B cell (primary cell): ENCODE measurements at regions not wholly inside any gene's neighbourhood (a gene's known extent, or its start where the extent isn't known, plus 50 kb on each side); places are given as distances from the start of the nearest gene placed in this dataset.
"Not testable (repeated sequence)": the region's sequence is repeated elsewhere in the genome, so short reads cannot be mapped to it uniquely, and the experiment has no call there.

Experiments
- ATAC-seq: fragments of 200-7000 bp; cut with Tn5 transposase; one replicate; pipeline ENCODE4 v1.10.0; 2021; ENCODE audit warnings: low read depth, mild to moderate bottlenecking, moderate number of reproducible peaks, moderate library complexity
- CTCF ChIA-PET: fragments of 350-600 bp; sonication (Branson Sonifier 250); formaldehyde crosslinking; loops from one replicate; lab custom pipeline; 2021; ENCODE audit warnings: antibody characterized with exemption, inconsistent platforms; lab: Charles Lee
- POLR2A ChIA-PET: fragments of 350-600 bp; sonication (Branson Sonifier 250); formaldehyde crosslinking; loops from one replicate; lab custom pipeline; 2021; ENCODE audit warnings: antibody characterized with exemption; lab: Charles Lee
- DNase-seq: peaks from one replicate; pipeline ENCODE4 v3.0.0; 2013
- H2AFZ ChIP-seq: 2 replicates; pipeline ENCODE4 v1.6.1; 2012; ENCODE audit warnings: mild to moderate bottlenecking, low read depth, low read length; ENCODE audit not compliant: insufficient read depth, poor library complexity, severe bottlenecking
- H3K27ac ChIP-seq, 2 donors: 1 replicate in 1 of 2; 2 replicates in 1 of 2; pipeline ENCODE4 v1.5.1; 2012 to 2013; ENCODE audit warnings: low read length in 2 of 2, mild to moderate bottlenecking in 2 of 2, moderate library complexity in 1 of 2
- H3K27me3 ChIP-seq, 4 experiments: fragments of 200-600 bp in 1 of 4; sonication (generic) in 1 of 4; replicated peaks in 1 of 4; 1 replicate in 2 of 4; 2 replicates in 2 of 4; pipeline versions ENCODE4 v1.6.1 to v1.7.0; 2013 to 2016; ENCODE audit warnings: low read length in 3 of 4, mild to moderate bottlenecking in 2 of 4, mixed read lengths in 1 of 4, moderate library complexity in 1 of 4; ENCODE audit not compliant: insufficient read depth in 4 of 4, control insufficient read depth in 3 of 4; ENCODE audit errors: control extremely low read depth in 1 of 4
- H3K36me3 ChIP-seq, 2 experiments: replicated peaks in 1 of 2; 1 replicate in 1 of 2; 2 replicates in 1 of 2; pipeline versions ENCODE4 v1.6.1 to v1.7.1; 2013; ENCODE audit warnings: low read length in 1 of 2; ENCODE audit not compliant: insufficient read depth in 2 of 2, control insufficient read depth in 1 of 2; ENCODE audit errors: control extremely low read depth in 1 of 2, extremely low read depth in 1 of 2
- H3K4me1 ChIP-seq, 2 donors: fragments of 200-600 bp in 1 of 2; sonication (generic) in 1 of 2; 1 replicate in 1 of 2; 2 replicates in 1 of 2; pipeline versions ENCODE4 v1.5.1 to v1.6.1; 2013 to 2017; ENCODE audit warnings: low read length in 2 of 2; ENCODE audit not compliant: control insufficient read depth in 2 of 2, insufficient read depth in 2 of 2
- H3K4me2 ChIP-seq: replicated peaks from 2 replicates; pipeline ENCODE3; 2012; ENCODE audit warnings: mild to moderate bottlenecking, low read depth, low read length; ENCODE audit not compliant: poor library complexity, severe bottlenecking
- H3K4me3 ChIP-seq, 5 experiments: fragments of 200-600 bp in 1 of 5; sonication (generic) in 1 of 5; 1 replicate in 3 of 5; 2 replicates in 2 of 5; pipeline versions ENCODE4 v1.5.1 to v1.7.0; 2011 to 2016; ENCODE audit warnings: low read length in 4 of 5, mild to moderate bottlenecking in 4 of 5, low read depth in 2 of 5, control low read depth in 1 of 5, moderate library complexity in 1 of 5; ENCODE audit not compliant: insufficient read depth in 1 of 5; ENCODE audit errors: control extremely low read depth in 1 of 5, extremely low read depth in 1 of 5
- H3K79me2 ChIP-seq: fragments of 200-600 bp; sonication (generic); one replicate; pipeline ENCODE4 v1.6.0; 2016; ENCODE audit warnings: low read length; ENCODE audit not compliant: control insufficient read depth, insufficient read depth
- H3K9ac ChIP-seq: fragments of 200-600 bp; sonication (generic); 2 replicates; pipeline ENCODE4 v1.6.1; 2017; ENCODE audit warnings: mild to moderate bottlenecking, low read length, moderate library complexity
- H3K9me3 ChIP-seq, 3 donors: one replicate each; pipeline versions ENCODE4 v1.6.1 to v1.7.1; 2013; ENCODE audit warnings: low read length in 2 of 3; ENCODE audit not compliant: control insufficient read depth in 2 of 3, insufficient read depth in 1 of 3; ENCODE audit errors: control extremely low read depth in 1 of 3
- H4K20me1 ChIP-seq: 2 replicates; pipeline ENCODE4 v1.6.0; 2012; ENCODE audit warnings: mild to moderate bottlenecking, low read length; ENCODE audit not compliant: insufficient read depth, control insufficient read depth, poor library complexity, severe bottlenecking
- H3K27ac Mint-ChIP-seq: one replicate; pipeline ENCODE4 v1.8.0; 2021; ENCODE audit warnings: mixed read lengths
- H3K27me3 Mint-ChIP-seq: one replicate; pipeline ENCODE4 v1.8.0; 2021; ENCODE audit warnings: mixed read lengths
- H3K4me1 Mint-ChIP-seq: one replicate; pipeline ENCODE4 v1.8.0; 2021; ENCODE audit warnings: mixed read lengths
- H3K4me3 Mint-ChIP-seq: one replicate; pipeline ENCODE4 v1.8.0; 2021; ENCODE audit warnings: mixed read lengths
- H3K9me3 Mint-ChIP-seq: one replicate; pipeline ENCODE4 v1.8.0; 2022; ENCODE audit warnings: mixed read lengths; ENCODE audit not compliant: insufficient read depth
- EZH2 ChIP-seq: IDR thresholded peaks from 2 replicates; pipeline ENCODE4 v1.6.1; 2012; ENCODE audit warnings: borderline replicate concordance, low read depth, mild to moderate bottlenecking, moderate library complexity, low read length; ENCODE audit not compliant: insufficient read depth, poor library complexity, severe bottlenecking
- WGBS: methylation state at CpG from one replicate; pipeline ENCODE4 v1.1.5; 2013; ENCODE audit warnings: missing lambda C conversion rate; ENCODE audit not compliant: insufficient coverage; 5-methylcytosine and 5-hydroxymethylcytosine counted together
- intact Hi-C: fragments of 100-400 bp; cut with micrococcal nuclease; formaldehyde crosslinking; loops from one replicate; pipeline ENCODE4 v1.10.0; 2022
- TF ChIP-seq, protein P1 (sequence below): fragments of 200-600 bp; IDR thresholded peaks from one replicate; pipeline ENCODE4 v1.8.0; 2022; ENCODE audit warnings: antibody characterized with exemption, mild to moderate bottlenecking

DNA sequence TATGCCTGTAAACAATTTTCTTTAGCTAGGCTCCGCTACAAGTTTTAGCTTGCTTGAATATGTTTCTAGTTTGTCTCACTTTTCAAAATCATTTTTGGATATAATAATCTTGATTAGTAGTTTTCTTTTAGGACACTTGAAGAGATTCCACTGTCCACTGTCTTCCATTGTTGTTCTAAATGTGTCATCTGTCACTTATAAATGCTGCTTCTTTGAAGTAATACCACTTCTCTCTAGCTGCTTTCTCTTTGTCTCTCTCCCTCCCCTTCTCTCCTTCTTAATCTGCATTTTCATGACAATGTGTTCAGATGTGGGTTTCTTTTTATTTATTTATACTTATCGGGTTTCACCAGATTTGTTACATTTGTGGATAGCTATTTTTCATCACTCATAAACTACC lies 73.7 kb upstream of the DPP10 start:
- H3K4me1 Mint-ChIP-seq, result no peaks in the 10 kb centered on the region
- Histone ChIP-seq H3K4me2 (no peak overlapping the region), H2AFZ (no peak overlapping the region), H3K36me3 (no peaks in the 10 kb centered on the region), H3K4me3 (no peak overlapping the region), H3K79me2 (no peaks in the 10 kb centered on the region), H3K4me1 (no peaks in the 10 kb centered on the region), H3K9ac (no peak overlapping the region), H3K27ac (no peak overlapping the region), H3K27me3 (no peaks in the 10 kb centered on the region), H4K20me1 (no peaks in the 10 kb centered on the region), H3K9me3 (peaks cover 2 to 23% (median 6%) of the 10 kb centered on the region in 3 donors)
- no peaks in the 10 kb centered on the region for H3K27me3 Mint-ChIP-seq
- CTCF ChIA-PET, result no interaction called here
- DNase-seq (no peak), ATAC-seq (no peak)
- H3K4me3 Mint-ChIP-seq, result no peak overlapping the region
- peaks cover 13% of the 10 kb centered on the region for H3K9me3 Mint-ChIP-seq
- intact Hi-C loops, result no loop called here
- no CpG with 5 or more reads among the region's 2 CpGs for WGBS
- no peak for TF ChIP-seq EZH2
- TF ChIP-seq, protein P1, sequence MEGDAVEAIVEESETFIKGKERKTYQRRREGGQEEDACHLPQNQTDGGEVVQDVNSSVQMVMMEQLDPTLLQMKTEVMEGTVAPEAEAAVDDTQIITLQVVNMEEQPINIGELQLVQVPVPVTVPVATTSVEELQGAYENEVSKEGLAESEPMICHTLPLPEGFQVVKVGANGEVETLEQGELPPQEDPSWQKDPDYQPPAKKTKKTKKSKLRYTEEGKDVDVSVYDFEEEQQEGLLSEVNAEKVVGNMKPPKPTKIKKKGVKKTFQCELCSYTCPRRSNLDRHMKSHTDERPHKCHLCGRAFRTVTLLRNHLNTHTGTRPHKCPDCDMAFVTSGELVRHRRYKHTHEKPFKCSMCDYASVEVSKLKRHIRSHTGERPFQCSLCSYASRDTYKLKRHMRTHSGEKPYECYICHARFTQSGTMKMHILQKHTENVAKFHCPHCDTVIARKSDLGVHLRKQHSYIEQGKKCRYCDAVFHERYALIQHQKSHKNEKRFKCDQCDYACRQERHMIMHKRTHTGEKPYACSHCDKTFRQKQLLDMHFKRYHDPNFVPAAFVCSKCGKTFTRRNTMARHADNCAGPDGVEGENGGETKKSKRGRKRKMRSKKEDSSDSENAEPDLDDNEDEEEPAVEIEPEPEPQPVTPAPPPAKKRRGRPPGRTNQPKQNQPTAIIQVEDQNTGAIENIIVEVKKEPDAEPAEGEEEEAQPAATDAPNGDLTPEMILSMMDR, result no peak
- POLR2A ChIA-PET, result no interaction called here
- no peak overlapping the region for H3K27ac Mint-ChIP-seq

DNA sequence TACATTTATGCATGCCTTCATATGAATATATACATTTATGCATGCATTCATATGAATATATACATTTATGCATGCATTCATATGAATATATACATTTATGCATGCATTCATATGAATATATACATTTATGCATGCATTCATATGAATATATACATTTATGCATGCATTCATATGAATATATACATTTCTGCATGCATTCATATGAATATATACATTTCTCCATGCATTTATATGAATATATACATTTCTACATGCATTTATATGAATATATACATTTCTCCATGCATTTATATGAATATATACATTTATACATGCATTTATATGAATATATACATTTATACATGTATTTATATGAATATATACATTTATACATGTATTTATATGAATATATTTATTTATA lies 70.7 kb upstream of the DPP10 start:
- POLR2A ChIA-PET, CTCF ChIA-PET, H3K4me1 Mint-ChIP-seq, ATAC-seq, DNase-seq, H3K4me3 ChIP-seq, H3K27me3 Mint-ChIP-seq, intact Hi-C loops, H3K9ac ChIP-seq, H3K27ac Mint-ChIP-seq, H3K27me3 ChIP-seq, H2AFZ ChIP-seq, H3K36me3 ChIP-seq, H3K4me3 Mint-ChIP-seq, H3K79me2 ChIP-seq, H4K20me1 ChIP-seq, H3K4me2 ChIP-seq, H3K4me1 ChIP-seq, H3K27ac ChIP-seq: not testable (repeated sequence)
- peaks cover 13% of the 10 kb centered on the region for H3K9me3 Mint-ChIP-seq
- H3K9me3 ChIP-seq, result peaks cover 2 to 23% (median 4%) of the 10 kb centered on the region in 3 donors
